ENCODE measurements at regions not wholly inside any gene's neighbourhood (a gene's known extent, or its start where the extent isn't known, plus 50 kb on each side); places are given as distances from the start of the nearest gene placed in this dataset.

DNA sequence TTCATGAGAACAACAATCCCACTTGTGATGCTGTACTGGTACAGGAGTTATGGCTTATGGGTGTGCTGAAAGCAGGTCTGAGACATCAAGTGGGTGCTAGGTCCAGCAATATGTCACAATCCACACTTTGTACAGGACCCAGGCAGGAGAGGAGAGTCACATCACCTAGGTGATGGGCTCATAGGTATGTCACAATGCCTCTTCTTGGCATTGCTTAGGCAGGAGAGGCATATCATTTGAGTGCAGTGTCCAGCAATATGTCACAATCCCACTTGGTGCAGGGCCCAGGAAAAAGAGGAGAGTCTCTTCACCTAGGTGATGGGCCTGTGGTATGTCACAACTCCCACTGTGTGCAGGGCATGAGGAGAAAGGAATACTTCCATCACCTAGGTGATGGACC lies 2110.0 kb downstream of the TP53TG3F start:
- intact Hi-C loops (cut with micrococcal nuclease) = no loop called here
- POLR2A ChIA-PET = no interaction called here
- no peak for DNase-seq (ENCODE audit: extremely low read depth in 1 of 4, low spot score in 3 of 4)
- no peak overlapping the region for H3K4me2 ChIP-seq (ENCODE audit: insufficient read depth, low read length)
- no peaks in the 10 kb centered on the region for H3K9me3 ChIP-seq (replicated peaks; ENCODE audit: control insufficient read depth, insufficient read depth, low read depth, low read length)
- CTCF ChIA-PET (ENCODE audit: low intra/inter-chr PET ratio) = no interaction called here
- no peak overlapping the region for H3K4me3 ChIP-seq
- no peaks in the 10 kb centered on the region for H3K79me2 ChIP-seq (ENCODE audit: control insufficient read depth, insufficient read depth, low read length)
- H4K20me1 ChIP-seq (replicated peaks; ENCODE audit: control insufficient read depth, insufficient read depth, low read length) = no peaks in the 10 kb centered on the region
- FAIRE-seq = no peak
- no peak for ATAC-seq
- no peak overlapping the region for H3K27ac ChIP-seq (ENCODE audit: extremely low read depth, low read depth, low read length)
- no peaks in the 10 kb centered on the region for H3K4me1 ChIP-seq (replicated peaks in 1 of 2; ENCODE audit: control insufficient read depth in 2 of 2, insufficient read depth in 2 of 2, low read length in 2 of 2)
- H3K9ac ChIP-seq (ENCODE audit: insufficient read depth in 1 of 2, low read depth in 2 of 2, low read length in 2 of 2) = no peak overlapping the region
- no peaks in the 10 kb centered on the region for H3K9me1 ChIP-seq (ENCODE audit: control insufficient read depth, insufficient read depth, low read length)
- H2AFZ ChIP-seq (ENCODE audit: low read depth, low read length) = no peak overlapping the region
- in situ Hi-C loops (cut with MboI) = no loop called here
- H3K27me3 ChIP-seq (ENCODE audit: control insufficient read depth in 2 of 2, insufficient read depth in 2 of 2, low read length in 2 of 2) = no peaks in the 10 kb centered on the region
- no TSS peak for BruUV-seq (replicated peaks)
- TF ChIP-seq NFIX (CRISPR knock-in tag; IDR thresholded peaks at IDR 0.05; ENCODE audit: low read depth) (no peak), LARP7 (IDR thresholded peaks at IDR 0.05) (no peak), AFF1 (IDR thresholded peaks at IDR 0.05; ENCODE audit: low read depth in 1 of 2, partially characterized antibody in 2 of 2) (no peak), PYGO2 (tag; IDR thresholded peaks at IDR 0.05) (no peak), ZNF445 (CRISPR knock-in tag; IDR thresholded peaks at IDR 0.05; ENCODE audit: low read depth) (no peak)
- H3K36me3 ChIP-seq (ENCODE audit: control insufficient read depth, insufficient read depth, low read length) = no peaks in the 10 kb centered on the region

All from K562 (cell line).